B cell (primary cell): ENCODE measurements at regions not wholly inside any gene's neighbourhood (a gene's known extent, or its start where the extent isn't known, plus 50 kb on each side); places are given as distances from the start of the nearest gene placed in this dataset.

Experiments used
- ATAC-seq: fragments of 200-7000 bp; cut with Tn5 transposase; one replicate; pipeline ENCODE4 v1.10.0; 2021; ENCODE audit warnings: low read depth, mild to moderate bottlenecking, moderate number of reproducible peaks, moderate library complexity
- CTCF ChIA-PET: fragments of 350-600 bp; sonication (Branson Sonifier 250); formaldehyde crosslinking; loops from one replicate; lab custom pipeline; 2021; ENCODE audit warnings: antibody characterized with exemption, inconsistent platforms; lab: Charles Lee
- POLR2A ChIA-PET: fragments of 350-600 bp; sonication (Branson Sonifier 250); formaldehyde crosslinking; loops from one replicate; lab custom pipeline; 2021; ENCODE audit warnings: antibody characterized with exemption; lab: Charles Lee
- DNase-seq: peaks from one replicate; pipeline ENCODE4 v3.0.0; 2013
- H2AFZ ChIP-seq: 2 replicates; pipeline ENCODE4 v1.6.1; 2012; ENCODE audit warnings: mild to moderate bottlenecking, low read depth, low read length; ENCODE audit not compliant: insufficient read depth, poor library complexity, severe bottlenecking
- H3K27ac ChIP-seq, 2 donors: 1 replicate in 1 of 2; 2 replicates in 1 of 2; pipeline ENCODE4 v1.5.1; 2012 to 2013; ENCODE audit warnings: low read length in 2 of 2, mild to moderate bottlenecking in 2 of 2, moderate library complexity in 1 of 2
- H3K27me3 ChIP-seq, 4 experiments: fragments of 200-600 bp in 1 of 4; sonication (generic) in 1 of 4; replicated peaks in 1 of 4; 1 replicate in 2 of 4; 2 replicates in 2 of 4; pipeline versions ENCODE4 v1.6.1 to v1.7.0; 2013 to 2016; ENCODE audit warnings: low read length in 3 of 4, mild to moderate bottlenecking in 2 of 4, mixed read lengths in 1 of 4, moderate library complexity in 1 of 4; ENCODE audit not compliant: insufficient read depth in 4 of 4, control insufficient read depth in 3 of 4; ENCODE audit errors: control extremely low read depth in 1 of 4
- H3K36me3 ChIP-seq, 2 experiments: replicated peaks in 1 of 2; 1 replicate in 1 of 2; 2 replicates in 1 of 2; pipeline versions ENCODE4 v1.6.1 to v1.7.1; 2013; ENCODE audit warnings: low read length in 1 of 2; ENCODE audit not compliant: insufficient read depth in 2 of 2, control insufficient read depth in 1 of 2; ENCODE audit errors: control extremely low read depth in 1 of 2, extremely low read depth in 1 of 2
- H3K4me1 ChIP-seq, 2 donors: fragments of 200-600 bp in 1 of 2; sonication (generic) in 1 of 2; 1 replicate in 1 of 2; 2 replicates in 1 of 2; pipeline versions ENCODE4 v1.5.1 to v1.6.1; 2013 to 2017; ENCODE audit warnings: low read length in 2 of 2; ENCODE audit not compliant: control insufficient read depth in 2 of 2, insufficient read depth in 2 of 2
- H3K4me2 ChIP-seq: replicated peaks from 2 replicates; pipeline ENCODE3; 2012; ENCODE audit warnings: mild to moderate bottlenecking, low read depth, low read length; ENCODE audit not compliant: poor library complexity, severe bottlenecking
- H3K4me3 ChIP-seq, 5 experiments: fragments of 200-600 bp in 1 of 5; sonication (generic) in 1 of 5; 1 replicate in 3 of 5; 2 replicates in 2 of 5; pipeline versions ENCODE4 v1.5.1 to v1.7.0; 2011 to 2016; ENCODE audit warnings: low read length in 4 of 5, mild to moderate bottlenecking in 4 of 5, low read depth in 2 of 5, control low read depth in 1 of 5, moderate library complexity in 1 of 5; ENCODE audit not compliant: insufficient read depth in 1 of 5; ENCODE audit errors: control extremely low read depth in 1 of 5, extremely low read depth in 1 of 5
- H3K79me2 ChIP-seq: fragments of 200-600 bp; sonication (generic); one replicate; pipeline ENCODE4 v1.6.0; 2016; ENCODE audit warnings: low read length; ENCODE audit not compliant: control insufficient read depth, insufficient read depth
- H3K9ac ChIP-seq: fragments of 200-600 bp; sonication (generic); 2 replicates; pipeline ENCODE4 v1.6.1; 2017; ENCODE audit warnings: mild to moderate bottlenecking, low read length, moderate library complexity
- H3K9me3 ChIP-seq, 3 donors: one replicate each; pipeline versions ENCODE4 v1.6.1 to v1.7.1; 2013; ENCODE audit warnings: low read length in 2 of 3; ENCODE audit not compliant: control insufficient read depth in 2 of 3, insufficient read depth in 1 of 3; ENCODE audit errors: control extremely low read depth in 1 of 3
- H4K20me1 ChIP-seq: 2 replicates; pipeline ENCODE4 v1.6.0; 2012; ENCODE audit warnings: mild to moderate bottlenecking, low read length; ENCODE audit not compliant: insufficient read depth, control insufficient read depth, poor library complexity, severe bottlenecking
- H3K27ac Mint-ChIP-seq: one replicate; pipeline ENCODE4 v1.8.0; 2021; ENCODE audit warnings: mixed read lengths
- H3K27me3 Mint-ChIP-seq: one replicate; pipeline ENCODE4 v1.8.0; 2021; ENCODE audit warnings: mixed read lengths
- H3K4me1 Mint-ChIP-seq: one replicate; pipeline ENCODE4 v1.8.0; 2021; ENCODE audit warnings: mixed read lengths
- H3K4me3 Mint-ChIP-seq: one replicate; pipeline ENCODE4 v1.8.0; 2021; ENCODE audit warnings: mixed read lengths
- H3K9me3 Mint-ChIP-seq: one replicate; pipeline ENCODE4 v1.8.0; 2022; ENCODE audit warnings: mixed read lengths; ENCODE audit not compliant: insufficient read depth
- EZH2 ChIP-seq: IDR thresholded peaks from 2 replicates; pipeline ENCODE4 v1.6.1; 2012; ENCODE audit warnings: borderline replicate concordance, low read depth, mild to moderate bottlenecking, moderate library complexity, low read length; ENCODE audit not compliant: insufficient read depth, poor library complexity, severe bottlenecking
- WGBS: methylation state at CpG from one replicate; pipeline ENCODE4 v1.1.5; 2013; ENCODE audit warnings: missing lambda C conversion rate; ENCODE audit not compliant: insufficient coverage; 5-methylcytosine and 5-hydroxymethylcytosine counted together
- intact Hi-C: fragments of 100-400 bp; cut with micrococcal nuclease; formaldehyde crosslinking; loops from one replicate; pipeline ENCODE4 v1.10.0; 2022
- TF ChIP-seq, protein P1 (sequence below): fragments of 200-600 bp; IDR thresholded peaks from one replicate; pipeline ENCODE4 v1.8.0; 2022; ENCODE audit warnings: antibody characterized with exemption, mild to moderate bottlenecking

GRCh38 chr10:10796774-10797415 is 220.8 kb upstream of the CELF2 start:
- WGBS, result 84% methylated on average over 2 of the region's 6 CpGs
- H3K4me1 ChIP-seq, result no peaks in the 10 kb centered on the region
- Mint-ChIP-seq H3K27me3 (peaks cover 29% of the 10 kb centered on the region), H3K4me1 (no peaks in the 10 kb centered on the region), H3K4me3 (no peak overlapping the region), H3K27ac (no peak overlapping the region), H3K9me3 (no peaks in the 10 kb centered on the region)
- no peak overlapping the region for H3K9ac ChIP-seq
- no peaks in the 10 kb centered on the region for H3K79me2 ChIP-seq
- ATAC-seq (no peak), DNase-seq (no peak)
- no peaks in the 10 kb centered on the region for H3K36me3 ChIP-seq
- ChIA-PET POLR2A (no interaction called here), CTCF (no interaction called here)
- H3K4me2 ChIP-seq, result no peak overlapping the region
- no peak overlapping the region for H3K4me3 ChIP-seq
- no peak overlapping the region for H2AFZ ChIP-seq
- TF ChIP-seq, protein P1, sequence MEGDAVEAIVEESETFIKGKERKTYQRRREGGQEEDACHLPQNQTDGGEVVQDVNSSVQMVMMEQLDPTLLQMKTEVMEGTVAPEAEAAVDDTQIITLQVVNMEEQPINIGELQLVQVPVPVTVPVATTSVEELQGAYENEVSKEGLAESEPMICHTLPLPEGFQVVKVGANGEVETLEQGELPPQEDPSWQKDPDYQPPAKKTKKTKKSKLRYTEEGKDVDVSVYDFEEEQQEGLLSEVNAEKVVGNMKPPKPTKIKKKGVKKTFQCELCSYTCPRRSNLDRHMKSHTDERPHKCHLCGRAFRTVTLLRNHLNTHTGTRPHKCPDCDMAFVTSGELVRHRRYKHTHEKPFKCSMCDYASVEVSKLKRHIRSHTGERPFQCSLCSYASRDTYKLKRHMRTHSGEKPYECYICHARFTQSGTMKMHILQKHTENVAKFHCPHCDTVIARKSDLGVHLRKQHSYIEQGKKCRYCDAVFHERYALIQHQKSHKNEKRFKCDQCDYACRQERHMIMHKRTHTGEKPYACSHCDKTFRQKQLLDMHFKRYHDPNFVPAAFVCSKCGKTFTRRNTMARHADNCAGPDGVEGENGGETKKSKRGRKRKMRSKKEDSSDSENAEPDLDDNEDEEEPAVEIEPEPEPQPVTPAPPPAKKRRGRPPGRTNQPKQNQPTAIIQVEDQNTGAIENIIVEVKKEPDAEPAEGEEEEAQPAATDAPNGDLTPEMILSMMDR, result no peak
- no peaks in the 10 kb centered on the region for H4K20me1 ChIP-seq
- peaks cover 0 to 3% (median 0%) of the 10 kb centered on the region in 4 experiments for H3K27me3 ChIP-seq
- no peaks in the 10 kb centered on the region for H3K9me3 ChIP-seq
- intact Hi-C loops, result no loop called here
- no peak overlapping the region for H3K27ac ChIP-seq

DNA sequence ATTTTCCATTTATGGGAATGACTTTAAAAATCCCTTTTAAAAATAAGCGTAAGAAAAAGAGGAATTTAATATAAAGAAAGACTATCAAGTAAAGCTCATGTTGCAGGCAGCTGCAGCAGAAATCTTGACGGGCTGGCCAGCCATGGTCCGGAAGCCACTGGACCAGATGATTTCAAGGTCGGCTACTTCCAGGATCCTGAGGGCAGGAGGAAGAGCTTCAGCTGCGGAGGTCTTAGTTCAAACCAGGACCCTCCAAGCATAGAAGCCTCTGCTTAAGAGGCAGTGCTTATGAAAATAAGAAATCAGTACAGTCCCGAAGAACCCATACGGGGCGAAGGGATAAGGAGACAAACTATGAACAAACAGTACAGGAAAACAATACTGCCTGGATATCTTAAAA is 220.2 kb upstream of the CELF2 start:
- 87% methylated on average over 6 of the region's 8 CpGs for WGBS
- intact Hi-C loops, result no loop called here
- Histone ChIP-seq H3K27ac (no peak overlapping the region), H3K4me2 (no peak overlapping the region), H2AFZ (no peak overlapping the region), H3K4me1 (no peaks in the 10 kb centered on the region), H3K9me3 (no peaks in the 10 kb centered on the region), H3K36me3 (no peaks in the 10 kb centered on the region), H3K27me3 (peaks cover 0 to 3% (median 0%) of the 10 kb centered on the region in 4 experiments), H3K79me2 (no peaks in the 10 kb centered on the region), H3K9ac (no peak overlapping the region), H4K20me1 (no peaks in the 10 kb centered on the region), H3K4me3 (no peak overlapping the region)
- H3K27me3 Mint-ChIP-seq, result peaks cover 29% of the 10 kb centered on the region
- no peaks in the 10 kb centered on the region for H3K4me1 Mint-ChIP-seq
- TF ChIP-seq, protein P1, result no peak
- no peak for TF ChIP-seq EZH2
- ATAC-seq, result no peak
- ChIA-PET POLR2A (no interaction called here), CTCF (interaction anchor here (1.5 kb wide), 1 partner anchor 473 kb away, joined by 3 read pairs; no protein-coding TSS in a partner anchor)
- no peak overlapping the region for H3K27ac Mint-ChIP-seq
- no peak for DNase-seq
- H3K4me3 Mint-ChIP-seq, result no peak overlapping the region
- H3K9me3 Mint-ChIP-seq, result no peaks in the 10 kb centered on the region
